ENCODE measurements at regions not wholly inside any gene's neighbourhood (a gene's known extent, or its start where the extent isn't known, plus 50 kb on each side); places are given as distances from the start of the nearest gene placed in this dataset.

- WGBS, 2 donors (ENCODE audit: low coverage in 1 of 2): 86 to 87% methylated on average over 3 to 4 of the region's 4 CpGs
- in situ Hi-C loops (cut with MboI; ENCODE audit: low pct_ligation_motif_present in 1 of 4, low pct_unique_long_range_greater_than_20kb in 1 of 4, low sequenced_read_pairs in 3 of 4): no loop called here
- no peaks in the 10 kb centered on the region for H3K4me1 ChIP-seq
- no peaks in the 10 kb centered on the region for H3K36me3 ChIP-seq
- intact Hi-C loops (cut with DNase I; ENCODE audit: low total_unique reads): no loop called here
- no peak overlapping the region for H3K4me3 ChIP-seq
- no peak for DNase-seq
- TF ChIP-seq POLR2A (IDR thresholded peaks at IDR 0.05): no peak
- TF ChIP-seq EP300 (IDR thresholded peaks at IDR 0.05; ENCODE audit: low read depth): no peak
- TF ChIP-seq POLR2AphosphoS5 (IDR thresholded peaks at IDR 0.05): no peak
- TF ChIP-seq CTCF (IDR thresholded peaks at IDR 0.05): no peak
- no peak overlapping the region for H3K27ac ChIP-seq
- H3K27me3 ChIP-seq: no peaks in the 10 kb centered on the region
- H3K9me3 ChIP-seq: no peaks in the 10 kb centered on the region
Measured at GRCh38 chrX:120690941-120691340, 61.1 kb upstream of the C1GALT1C1 start.

GRCh38 chrX:120690344-120690743 is 60.5 kb upstream of the C1GALT1C1 start:
- in situ Hi-C loops (cut with MboI; ENCODE audit: low pct_ligation_motif_present in 1 of 4, low pct_unique_long_range_greater_than_20kb in 1 of 4, low sequenced_read_pairs in 3 of 4) (no loop called here), intact Hi-C loops (cut with DNase I; ENCODE audit: low total_unique reads) (no loop called here)
- H3K4me1 ChIP-seq: no peaks in the 10 kb centered on the region
- H3K4me3 ChIP-seq: no peak overlapping the region
- H3K27me3 ChIP-seq: no peaks in the 10 kb centered on the region
- WGBS, 2 donors (ENCODE audit: low coverage in 1 of 2): 71% methylated on average over 3 of the region's 3 CpGs; no CpG with 5 or more reads in 1 of the 2 donors
- TF ChIP-seq POLR2AphosphoS5 (IDR thresholded peaks at IDR 0.05) (no peak), POLR2A (IDR thresholded peaks at IDR 0.05) (no peak), EP300 (IDR thresholded peaks at IDR 0.05; ENCODE audit: low read depth) (no peak), CTCF (IDR thresholded peaks at IDR 0.05) (no peak)
- no peaks in the 10 kb centered on the region for H3K36me3 ChIP-seq
- H3K9me3 ChIP-seq: no peaks in the 10 kb centered on the region
- no peak for DNase-seq
- no peak overlapping the region for H3K27ac ChIP-seq

GRCh38 chrX:120680090-120680489 is 50.2 kb upstream of the C1GALT1C1 start:
- DNase-seq: no peak
- H3K27ac ChIP-seq: no peak overlapping the region
- H3K9me3 ChIP-seq: no peaks in the 10 kb centered on the region
- no peaks in the 10 kb centered on the region for H3K36me3 ChIP-seq
- in situ Hi-C loops (cut with MboI; ENCODE audit: low pct_ligation_motif_present in 1 of 4, low pct_unique_long_range_greater_than_20kb in 1 of 4, low sequenced_read_pairs in 3 of 4): no loop called here
- no peak overlapping the region for H3K4me3 ChIP-seq
- no peaks in the 10 kb centered on the region for H3K4me1 ChIP-seq
- TF ChIP-seq CTCF (IDR thresholded peaks at IDR 0.05): no peak
- no peak for TF ChIP-seq POLR2AphosphoS5 (IDR thresholded peaks at IDR 0.05)
- no peak for TF ChIP-seq EP300 (IDR thresholded peaks at IDR 0.05; ENCODE audit: low read depth)
- H3K27me3 ChIP-seq: no peaks in the 10 kb centered on the region
- 87% methylated on average over 5 of the region's 5 CpGs; no CpG with 5 or more reads in 1 of the 2 donors for WGBS, 2 donors (ENCODE audit: low coverage in 1 of 2)
- intact Hi-C loops (cut with DNase I; ENCODE audit: low total_unique reads): no loop called here
